IMR-90 (cell line): ENCODE measurements at regions not wholly inside any gene's neighbourhood (a gene's known extent, or its start where the extent isn't known, plus 50 kb on each side); places are given as distances from the start of the nearest gene placed in this dataset.

ENCODE experiments used
- ATAC-seq: fragments of 200-7000 bp; cut with Tn5 transposase; 2 replicates; pipeline ENCODE4 v1.9.1; 2020; ENCODE audit warnings: low read depth, mild to moderate bottlenecking, moderate library complexity
- BruUV-seq: library from RNA; stranded (reverse); fragments of 400-500 nt; replicated peaks from 2 replicates; lab custom pipeline; 2021; lab: Mats Ljungman, UMichigan
- CTCF ChIA-PET: fragments of 300-600 bp; formaldehyde crosslinking; extraction: SDS; loops from one replicate; lab custom pipeline; 2021; ENCODE audit warnings: antibody characterized with exemption; lab: Yijun Ruan, JAX
- POLR2A ChIA-PET: fragments of 300-600 bp; sonication (Branson Sonifier 250); formaldehyde crosslinking; loops from one replicate; lab custom pipeline; 2022; ENCODE audit warnings: antibody characterized with exemption; ENCODE audit not compliant: unreplicated experiment; lab: Charles Lee
- DNase-seq: peaks from one replicate; pipeline ENCODE4 v3.0.0; 2013
- H2AFZ ChIP-seq: replicated peaks from 2 replicates; pipeline ENCODE3; 2013; ENCODE audit warnings: low read length, mild to moderate bottlenecking; ENCODE audit not compliant: poor library complexity
- H2AK5ac ChIP-seq: 2 replicates; pipeline ENCODE4 v1.6.1; 2013; ENCODE audit warnings: low read depth, low read length, inconsistent platforms
- H2AK9ac ChIP-seq: replicated peaks from 2 replicates; pipeline ENCODE3; 2013; ENCODE audit warnings: mild to moderate bottlenecking, low read depth, low read length, moderate library complexity; ENCODE audit not compliant: poor library complexity
- H2BK120ac ChIP-seq: 2 replicates; pipeline ENCODE4 v1.6.1; 2013; ENCODE audit warnings: low read depth, low read length, inconsistent platforms
- H2BK15ac ChIP-seq: 3 replicates; pipeline ENCODE4 v1.6.1; 2013; ENCODE audit warnings: low read depth, low read length, inconsistent platforms
- H2BK20ac ChIP-seq: 2 replicates; pipeline ENCODE4 v1.6.1; 2013; ENCODE audit warnings: low read depth, mild to moderate bottlenecking, inconsistent platforms, low read length, moderate library complexity
- H2BK5ac ChIP-seq: 2 replicates; pipeline ENCODE4 v1.6.1; 2013; ENCODE audit warnings: mild to moderate bottlenecking, low read depth, low read length, inconsistent platforms; ENCODE audit not compliant: poor library complexity, severe bottlenecking
- H3K14ac ChIP-seq: replicated peaks from 2 replicates; pipeline ENCODE4 v1.6.1; 2013; ENCODE audit warnings: low read depth, low read length, inconsistent platforms
- H3K18ac ChIP-seq: 2 replicates; pipeline ENCODE4 v1.6.1; 2013; ENCODE audit warnings: low read depth, low read length, control low read depth
- H3K23ac ChIP-seq: 2 replicates; pipeline ENCODE4 v1.6.1; 2013; ENCODE audit warnings: low read depth, low read length, inconsistent platforms
- H3K27ac ChIP-seq: 2 replicates; pipeline ENCODE4 v1.5.1; 2013; ENCODE audit warnings: mild to moderate bottlenecking, control low read depth, low read length; ENCODE audit not compliant: insufficient read depth
- H3K27me3 ChIP-seq: 2 replicates; pipeline ENCODE4 v1.6.1; 2013; ENCODE audit warnings: low read length; ENCODE audit not compliant: control insufficient read depth, insufficient read depth
- H3K36me3 ChIP-seq: 2 replicates; pipeline ENCODE4 v1.6.1; 2013; ENCODE audit warnings: low read length, mixed read lengths; ENCODE audit not compliant: control insufficient read depth, insufficient read depth
- H3K4ac ChIP-seq: 2 replicates; pipeline ENCODE4 v1.6.1; 2013; ENCODE audit warnings: low read depth, low read length, inconsistent platforms
- H3K4me1 ChIP-seq: 2 replicates; pipeline ENCODE4 v1.6.1; 2013; ENCODE audit warnings: low read length, mixed read lengths; ENCODE audit not compliant: control insufficient read depth, insufficient read depth
- H3K4me2 ChIP-seq: 2 replicates; pipeline ENCODE4 v1.6.1; 2013; ENCODE audit warnings: low read depth, mild to moderate bottlenecking, control low read depth, low read length, moderate library complexity
- H3K4me3 ChIP-seq: 2 replicates; pipeline ENCODE4 v1.5.1; 2013; ENCODE audit warnings: low read depth, mild to moderate bottlenecking, control low read depth, low read length, moderate library complexity; ENCODE audit not compliant: insufficient read depth
- H3K56ac ChIP-seq: 2 replicates; pipeline ENCODE4 v1.6.1; 2013; ENCODE audit warnings: low read length, inconsistent platforms; ENCODE audit not compliant: insufficient read depth; ENCODE audit errors: extremely low read depth
- H3K79me1 ChIP-seq, 2 experiments: 2 replicates each; pipeline ENCODE4 v1.6.1; 2013; ENCODE audit warnings: low read length in 2 of 2, inconsistent platforms in 1 of 2, low read depth in 1 of 2
- H3K9ac ChIP-seq: 2 replicates; pipeline ENCODE4 v1.6.1; 2013; ENCODE audit warnings: low read depth, low read length, control low read depth
- H3K9me1 ChIP-seq: 2 replicates; pipeline ENCODE4 v1.6.1; 2013; ENCODE audit warnings: low read length, inconsistent platforms; ENCODE audit not compliant: insufficient read depth
- H3K9me3 ChIP-seq: 2 replicates; pipeline ENCODE4 v1.6.1; 2013; ENCODE audit warnings: low read length; ENCODE audit not compliant: control insufficient read depth, insufficient read depth
- H4K20me1 ChIP-seq: 2 replicates; pipeline ENCODE4 v1.6.1; 2013; ENCODE audit warnings: low read length, inconsistent platforms; ENCODE audit not compliant: insufficient read depth
- H4K5ac ChIP-seq: 2 replicates; pipeline ENCODE4 v1.6.1; 2013; ENCODE audit warnings: mild to moderate bottlenecking, low read depth, low read length, control low read depth
- H4K8ac ChIP-seq, 2 experiments: 2 replicates each; pipeline ENCODE4 v1.6.1; 2013; ENCODE audit warnings: low read depth in 2 of 2, low read length in 2 of 2, control low read depth in 1 of 2, inconsistent platforms in 1 of 2
- H4K91ac ChIP-seq: 2 replicates; pipeline ENCODE4 v1.6.1; 2013; ENCODE audit warnings: low read depth, low read length, inconsistent platforms; ENCODE audit not compliant: insufficient read depth
- CEBPB ChIP-seq: IDR thresholded peaks from 2 replicates; pipeline ENCODE4 v1.6.1; 2012; ENCODE audit warnings: low read depth, low read length, improper control_type of control experiment
- CHD1 ChIP-seq: IDR thresholded peaks from 2 replicates; pipeline ENCODE4 v1.6.1; 2012; ENCODE audit warnings: low read depth, low read length, improper control_type of control experiment
- FOS ChIP-seq: fragments of 150-350 bp; IDR thresholded peaks from 2 replicates; pipeline ENCODE4 v1.6.1; 2016; ENCODE audit warnings: low read depth, low read length
- MAFK ChIP-seq: IDR thresholded peaks from 2 replicates; pipeline ENCODE4 v1.6.1; 2012; ENCODE audit warnings: low read depth, low read length, improper control_type of control experiment
- MXI1 ChIP-seq: IDR thresholded peaks from 2 replicates; pipeline ENCODE4 v1.6.1; 2012; ENCODE audit warnings: low read depth, mild to moderate bottlenecking, low read length, moderate library complexity, borderline replicate concordance
- RAD21 ChIP-seq: IDR thresholded peaks from 2 replicates; pipeline ENCODE4 v1.6.1; 2012; ENCODE audit warnings: low read length, improper control_type of control experiment
- WGBS, 2 experiments: methylation state at CpG; one replicate each; pipeline versions ENCODE4 v1.1.5 to v1.1.7; 2013; ENCODE audit warnings: missing lambda C conversion rate in 2 of 2; ENCODE audit not compliant: insufficient read length in 1 of 2; ENCODE audit errors: extremely low coverage in 2 of 2; 5-methylcytosine and 5-hydroxymethylcytosine counted together
- dilution Hi-C: fragments of 300-500 bp; cut with HindIII; formaldehyde crosslinking; loops from one replicate; pipeline ENCODE4 v1.14.3; 2018; ENCODE audit warnings: low sequenced_read_pairs; ENCODE audit not compliant: unreplicated experiment
- in situ Hi-C: fragments of 300-500 bp; cut with MboI; formaldehyde crosslinking; loops from 3 replicates; pipeline ENCODE4 v1.14.3; 2019; ENCODE audit warnings: low sequenced_read_pairs, inconsistent platforms, mixed read lengths
- intact Hi-C: fragments of 100-400 bp; cut with micrococcal nuclease; formaldehyde crosslinking; loops from 2 replicates; pipeline ENCODE4 v1.10.0; 2022

DNA sequence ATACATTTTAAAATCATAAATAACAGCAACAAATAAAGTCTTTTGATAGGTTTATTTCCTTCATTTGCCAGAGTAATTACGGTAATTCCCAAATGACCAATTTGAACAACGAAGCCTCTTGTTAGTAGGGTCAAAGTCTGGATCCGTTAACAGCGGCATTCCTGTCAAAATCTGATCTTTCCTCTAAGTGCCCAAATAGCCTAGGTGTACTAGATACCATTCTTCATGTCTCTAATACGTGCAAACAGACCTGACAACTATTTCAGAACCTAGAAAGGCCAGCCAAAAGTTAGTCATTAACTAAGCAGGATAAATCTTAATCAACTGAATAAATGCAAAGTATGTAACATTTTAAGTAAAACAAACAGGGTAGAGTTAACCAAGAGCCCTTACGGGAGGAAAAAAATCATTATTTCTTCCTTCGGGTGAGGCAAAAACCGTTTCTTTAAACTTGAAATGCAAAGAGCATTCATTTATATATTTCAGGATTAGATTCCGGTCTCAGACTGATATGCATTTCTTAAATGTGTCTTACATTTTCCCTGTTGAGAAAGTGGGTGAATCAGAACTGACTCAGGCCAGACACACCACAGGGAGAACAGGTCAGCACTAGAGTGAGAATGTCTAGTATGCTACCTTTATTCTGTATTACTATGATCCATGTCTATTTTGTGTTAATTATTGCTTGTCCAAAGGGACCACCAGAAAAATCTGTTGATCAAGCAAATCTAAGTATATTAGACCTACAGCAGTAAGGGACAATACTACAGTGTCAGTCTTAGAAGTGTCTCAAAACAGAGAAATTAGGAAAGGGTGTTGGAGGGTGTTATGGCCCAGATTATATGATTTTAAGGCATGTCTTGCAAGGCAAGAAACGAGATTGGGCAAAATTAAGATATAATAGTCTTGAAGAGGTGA is 141.5 kb upstream of the NDUFV2 start:
- H3K4me1 ChIP-seq = peaks cover 11% of the 10 kb centered on the region
- no peaks in the 10 kb centered on the region for H3K36me3 ChIP-seq
- no peaks in the 10 kb centered on the region for H3K27me3 ChIP-seq
- peak overlapping the region; percentile 55; the same call in 1 of the 2 replicates for H3K4me2 ChIP-seq
- H4K5ac ChIP-seq = peak overlapping the region; percentile 45; the same call in 1 of the 2 replicates
- H3K27ac ChIP-seq = no peak overlapping the region
- dilution Hi-C loops (no loop called here), in situ Hi-C loops (no loop called here), intact Hi-C loops (no loop called here)
- H3K4me3 ChIP-seq = no peak overlapping the region
- no peaks in the 10 kb centered on the region for H3K9me3 ChIP-seq
- POLR2A ChIA-PET = no interaction called here
- H3K56ac ChIP-seq = peak overlapping the region; percentile 19; the same call in 1 of the 2 replicates
- peak overlapping the region; percentile 39; the same call in 1 of the 2 replicates for H3K14ac ChIP-seq
- no peaks in the 10 kb centered on the region for H4K20me1 ChIP-seq
- CTCF ChIA-PET = no interaction called here
- no peak overlapping the region for H2AK9ac ChIP-seq
- H4K91ac ChIP-seq = peak overlapping the region; percentile 48; the same call in 1 of the 2 replicates
- no CpG with 5 or more reads among the region's 10 CpGs for WGBS, 2 experiments
- peak overlapping the region; percentile 88 for H2BK5ac ChIP-seq
- peak overlapping the region; percentile 66; the same call in 1 of the 2 replicates for H3K18ac ChIP-seq
- H3K9ac ChIP-seq = no peak overlapping the region
- H4K8ac ChIP-seq = peak overlapping the region; percentile 32 to 35; a peak in 3 of 4 replicates
- H3K4ac ChIP-seq = peak overlapping the region; percentile 26; the same call in 1 of the 2 replicates
- ATAC-seq (peak; percentile 92), DNase-seq (peak; percentile 86)
- TF ChIP-seq FOS (peak; percentile 88), MAFK (peak; percentile 55; the same call in 1 of the 2 replicates), MXI1 (no peak), CHD1 (no peak), RAD21 (peak; percentile 19; the same call in 1 of the 2 replicates), CEBPB (peak; percentile 82)
- peaks cover 18% of the 10 kb centered on the region for H3K9me1 ChIP-seq
- H2AK5ac ChIP-seq = peak overlapping the region; percentile 95; the same call in 1 of the 2 replicates
- peak overlapping the region; percentile 91 for H2BK20ac ChIP-seq
- BruUV-seq = no TSS peak
- H2BK120ac ChIP-seq = peak overlapping the region; percentile 85
- peak overlapping the region; percentile 80; the same call in 1 of the 3 replicates for H2BK15ac ChIP-seq
- H3K23ac ChIP-seq = 0 out of 2 replicates have a peak overlapping the region, but pooled peaks have one; percentile 1
- H3K79me1 ChIP-seq = no peaks in the 10 kb centered on the region; a peak in 1 of 4 replicates
- H2AFZ ChIP-seq = no peak overlapping the region
